Fibroblast of lung (primary cell): ENCODE measurements at regions not wholly inside any gene's neighbourhood (a gene's known extent, or its start where the extent isn't known, plus 50 kb on each side); places are given as distances from the start of the nearest gene placed in this dataset.

ENCODE experiments used
- DNase-seq, 2 donors: peaks; one replicate each; pipeline versions ENCODE4 v3.0.0 to v3.0.0-alpha.2; 2010; ENCODE audit warnings: low read depth in 2 of 2
- H2AFZ ChIP-seq: 2 replicates; pipeline ENCODE4 v1.5.1; 2012; ENCODE audit warnings: low read length, control low read depth, inconsistent platforms
- H3K27ac ChIP-seq: 2 replicates; pipeline ENCODE4 v1.5.1; 2011; ENCODE audit warnings: low read length, control low read depth; ENCODE audit not compliant: insufficient read depth
- H3K27me3 ChIP-seq: 2 replicates; pipeline ENCODE4 v1.5.1; 2011; ENCODE audit warnings: mild to moderate bottlenecking, low read length; ENCODE audit not compliant: control insufficient read depth, insufficient read depth
- H3K36me3 ChIP-seq: 2 replicates; pipeline ENCODE4 v1.5.1; 2011; ENCODE audit warnings: low read length; ENCODE audit not compliant: control insufficient read depth, insufficient read depth
- H3K4me1 ChIP-seq: 2 replicates; pipeline ENCODE4 v1.5.1; 2011; ENCODE audit warnings: low read length; ENCODE audit not compliant: control insufficient read depth, insufficient read depth; ENCODE audit errors: extremely low read depth
- H3K4me2 ChIP-seq: 2 replicates; pipeline ENCODE4 v1.5.1; 2011; ENCODE audit warnings: low read length, control low read depth; ENCODE audit not compliant: insufficient read depth; ENCODE audit errors: extremely low read depth
- H3K4me3 ChIP-seq, 4 experiments: fragments of 200-600 bp in 1 of 4; sonication (generic) in 1 of 4; replicated peaks in 1 of 4; 2 replicates each; pipeline ENCODE4 v1.5.1; 2011 to 2016; ENCODE audit warnings: low read length in 4 of 4, low read depth in 3 of 4, mild to moderate bottlenecking in 3 of 4, control low read depth in 2 of 4, inconsistent platforms in 1 of 4, mixed read lengths in 1 of 4; ENCODE audit not compliant: insufficient read depth in 1 of 4; ENCODE audit errors: control extremely low read depth in 1 of 4
- H3K79me2 ChIP-seq: 2 replicates; pipeline ENCODE4 v1.5.1; 2012; ENCODE audit warnings: mild to moderate bottlenecking, low read length, inconsistent platforms; ENCODE audit not compliant: control insufficient read depth, insufficient read depth
- H3K9ac ChIP-seq: 2 replicates; pipeline ENCODE4 v1.5.1; 2011; ENCODE audit warnings: mild to moderate bottlenecking, low read length, control low read depth; ENCODE audit not compliant: insufficient read depth
- H3K9me3 ChIP-seq: 2 replicates; pipeline ENCODE4 v1.5.1; 2012; ENCODE audit warnings: low read depth, low read length; ENCODE audit not compliant: control insufficient read depth, insufficient read depth
- H4K20me1 ChIP-seq: 2 replicates; pipeline ENCODE4 v1.5.1; 2011; ENCODE audit warnings: low read length; ENCODE audit not compliant: control insufficient read depth, insufficient read depth; ENCODE audit errors: extremely low read depth
- CTCF ChIP-seq, 2 donors: IDR thresholded peaks in 1 of 2; conservative IDR thresholded peaks in 1 of 2; 1 replicate in 1 of 2; 2 replicates in 1 of 2; pipeline ENCODE4 v1.5.1; 2011 to 2012; ENCODE audit warnings: low read length in 2 of 2, control low read depth in 1 of 2, inconsistent platforms in 1 of 2, low read depth in 1 of 2, mild to moderate bottlenecking in 1 of 2
- EZH2 ChIP-seq: IDR thresholded peaks from 2 replicates; pipeline ENCODE4 v1.5.1; 2012; ENCODE audit warnings: low read length, control low read depth, mild to moderate bottlenecking; ENCODE audit errors: missing control alignments

GRCh38 chr6:18904681-18905080 lies 517.5 kb downstream of the RNF144B start:
- Histone ChIP-seq H3K4me1 (no peaks in the 10 kb centered on the region), H3K4me3 (no peak overlapping the region), H2AFZ (no peak overlapping the region), H3K27me3 (no peaks in the 10 kb centered on the region), H4K20me1 (no peaks in the 10 kb centered on the region), H3K36me3 (no peaks in the 10 kb centered on the region), H3K79me2 (no peaks in the 10 kb centered on the region), H3K4me2 (no peak overlapping the region), H3K9me3 (no peaks in the 10 kb centered on the region), H3K9ac (no peak overlapping the region), H3K27ac (no peak overlapping the region)
- no peak for DNase-seq
- TF ChIP-seq CTCF (conservative IDR thresholded peaks at IDR 0.05 in 1 of 2, IDR thresholded peaks at IDR 0.05 in 1 of 2; ENCODE audit: low read depth in 1 of 2, low read length in 2 of 2) = no peak
- TF ChIP-seq EZH2 = no peak

- Histone ChIP-seq H3K4me2 (no peak overlapping the region), H3K27ac (no peak overlapping the region), H3K79me2 (no peaks in the 10 kb centered on the region), H4K20me1 (no peaks in the 10 kb centered on the region), H3K9ac (no peak overlapping the region), H3K4me1 (no peaks in the 10 kb centered on the region), H3K27me3 (no peaks in the 10 kb centered on the region), H3K9me3 (no peaks in the 10 kb centered on the region), H3K4me3 (no peak overlapping the region), H2AFZ (no peak overlapping the region), H3K36me3 (no peaks in the 10 kb centered on the region)
- no peak for DNase-seq
- TF ChIP-seq CTCF (conservative IDR thresholded peaks at IDR 0.05 in 1 of 2, IDR thresholded peaks at IDR 0.05 in 1 of 2; ENCODE audit: low read depth in 1 of 2, low read length in 2 of 2) = no peak
- no peak for TF ChIP-seq EZH2
These were observed 533.6 kb downstream of the RNF144B start for GRCh38 chr6:18920701-18921100.

GRCh38 chr6:18931086-18931485 lies 543.9 kb downstream of the RNF144B start:
- DNase-seq = no peak
- Histone ChIP-seq H3K36me3 (no peaks in the 10 kb centered on the region), H3K4me1 (no peaks in the 10 kb centered on the region), H3K4me2 (no peak overlapping the region), H3K79me2 (no peaks in the 10 kb centered on the region), H2AFZ (no peak overlapping the region), H3K27ac (no peak overlapping the region), H3K27me3 (no peaks in the 10 kb centered on the region), H3K9me3 (no peaks in the 10 kb centered on the region), H4K20me1 (no peaks in the 10 kb centered on the region), H3K4me3 (no peak overlapping the region), H3K9ac (no peak overlapping the region)
- TF ChIP-seq CTCF (conservative IDR thresholded peaks at IDR 0.05 in 1 of 2, IDR thresholded peaks at IDR 0.05 in 1 of 2; ENCODE audit: low read depth in 1 of 2, low read length in 2 of 2) (no peak), EZH2 (no peak)
